Cardiac fibroblast (primary cell): ENCODE measurements at regions not wholly inside any gene's neighbourhood (a gene's known extent, or its start where the extent isn't known, plus 50 kb on each side); places are given as distances from the start of the nearest gene placed in this dataset.
A peak's percentile ranks its signal among the peaks of the same experiment; 100 is the strongest.

ENCODE experiments used
- DNase-seq, 2 donors: peaks; one replicate each; pipeline versions ENCODE4 v3.0.0 to v3.0.0-alpha.2; 2010; ENCODE audit warnings: low read depth in 2 of 2
- H3K4me3 ChIP-seq, 2 donors: replicated peaks in 1 of 2; 1 replicate in 1 of 2; 2 replicates in 1 of 2; pipeline ENCODE4 v1.5.1; 2011; ENCODE audit warnings: low read depth in 2 of 2, low read length in 2 of 2, mild to moderate bottlenecking in 2 of 2, moderate library complexity in 1 of 2
- TF ChIP-seq, protein P1 (sequence below): IDR thresholded peaks from one replicate; pipeline ENCODE4 v1.5.1; 2011; ENCODE audit warnings: low read depth, mild to moderate bottlenecking, low read length, inconsistent platforms

- TF ChIP-seq, protein P1, sequence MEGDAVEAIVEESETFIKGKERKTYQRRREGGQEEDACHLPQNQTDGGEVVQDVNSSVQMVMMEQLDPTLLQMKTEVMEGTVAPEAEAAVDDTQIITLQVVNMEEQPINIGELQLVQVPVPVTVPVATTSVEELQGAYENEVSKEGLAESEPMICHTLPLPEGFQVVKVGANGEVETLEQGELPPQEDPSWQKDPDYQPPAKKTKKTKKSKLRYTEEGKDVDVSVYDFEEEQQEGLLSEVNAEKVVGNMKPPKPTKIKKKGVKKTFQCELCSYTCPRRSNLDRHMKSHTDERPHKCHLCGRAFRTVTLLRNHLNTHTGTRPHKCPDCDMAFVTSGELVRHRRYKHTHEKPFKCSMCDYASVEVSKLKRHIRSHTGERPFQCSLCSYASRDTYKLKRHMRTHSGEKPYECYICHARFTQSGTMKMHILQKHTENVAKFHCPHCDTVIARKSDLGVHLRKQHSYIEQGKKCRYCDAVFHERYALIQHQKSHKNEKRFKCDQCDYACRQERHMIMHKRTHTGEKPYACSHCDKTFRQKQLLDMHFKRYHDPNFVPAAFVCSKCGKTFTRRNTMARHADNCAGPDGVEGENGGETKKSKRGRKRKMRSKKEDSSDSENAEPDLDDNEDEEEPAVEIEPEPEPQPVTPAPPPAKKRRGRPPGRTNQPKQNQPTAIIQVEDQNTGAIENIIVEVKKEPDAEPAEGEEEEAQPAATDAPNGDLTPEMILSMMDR = no peak
- no peak overlapping the region for H3K4me3 ChIP-seq
- DNase-seq = no peak
These were observed 481.9 kb downstream of the UTRN start for GRCh38 chr6:144767051-144767450.

- TF ChIP-seq, protein P1 = no peak
- DNase-seq = no peak
- no peak overlapping the region for H3K4me3 ChIP-seq
These were observed 483.5 kb downstream of the UTRN start for GRCh38 chr6:144768551-144769075.

DNA sequence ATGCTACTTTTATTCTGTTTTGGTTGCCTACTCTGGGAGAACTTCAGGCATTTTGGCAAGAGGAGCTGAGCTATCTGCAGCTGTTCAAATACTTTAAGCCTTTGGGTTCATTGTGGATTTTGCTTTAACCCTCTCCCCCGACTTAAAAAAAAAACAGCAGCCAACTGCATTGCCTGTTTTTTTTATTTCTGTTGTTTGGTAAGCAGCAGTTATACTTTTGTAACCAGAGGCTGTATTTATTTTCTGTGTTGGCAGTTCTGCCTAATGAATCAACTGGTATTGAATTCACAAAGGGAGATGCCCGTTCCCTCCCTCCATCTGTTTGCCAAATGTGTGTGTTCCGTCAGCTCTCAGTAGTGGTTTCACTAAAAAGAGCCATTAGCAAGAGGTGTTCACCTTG is 484.0 kb downstream of the UTRN start:
- no peak overlapping the region for H3K4me3 ChIP-seq
- DNase-seq = peak in 1 of 2 donors; percentile 18
- TF ChIP-seq, protein P1 = no peak

- no peak overlapping the region for H3K4me3 ChIP-seq
- TF ChIP-seq, protein P1 = no peak
- DNase-seq = no peak
These were observed 491.1 kb downstream of the UTRN start for GRCh38 chr6:144776031-144776819.

- no peak overlapping the region for H3K4me3 ChIP-seq
- TF ChIP-seq, protein P1 = no peak
- no peak for DNase-seq
These were observed 492.1 kb downstream of the UTRN start for GRCh38 chr6:144777249-144777648.

DNA sequence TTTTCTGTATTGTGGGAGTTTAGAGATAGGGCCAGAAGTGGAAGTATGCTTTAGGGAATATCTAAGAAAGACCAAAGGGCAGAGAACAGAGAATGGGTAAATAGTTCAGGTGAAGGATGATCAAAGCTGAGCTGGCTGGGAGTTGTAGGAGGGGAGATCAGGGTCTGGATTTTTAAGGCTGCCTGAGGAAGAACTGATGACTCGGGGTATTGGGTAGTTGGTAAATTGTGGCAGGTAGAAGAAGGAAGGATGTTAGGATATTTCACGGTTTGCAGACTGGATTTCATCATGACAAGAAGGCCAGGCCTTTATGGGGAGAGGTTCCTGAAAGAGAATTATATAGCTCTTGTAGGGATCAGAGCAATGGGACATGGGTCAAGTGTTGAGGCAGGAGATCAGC is 492.9 kb downstream of the UTRN start:
- TF ChIP-seq, protein P1 = no peak
- H3K4me3 ChIP-seq = no peak overlapping the region
- no peak for DNase-seq
